GM23338 (cell line): ENCODE measurements at regions not wholly inside any gene's neighbourhood (a gene's known extent, or its start where the extent isn't known, plus 50 kb on each side); places are given as distances from the start of the nearest gene placed in this dataset.

Source experiments
- ATAC-seq: fragments of 200-7000 bp; cut with Tn5 transposase; 3 replicates; pipeline ENCODE4 v1.9.1; 2020
- DNase-seq: peaks from one replicate; pipeline ENCODE4 v3.0.0-alpha.2; 2015; ENCODE audit warnings: low spot score
- H2AFZ ChIP-seq: fragments of 200-600 bp; sonication (generic); 2 replicates; pipeline ENCODE4 v1.8.0; 2016; ENCODE audit warnings: antibody characterized with exemption, mild to moderate bottlenecking, moderate library complexity
- H3F3A ChIP-seq: fragments of 200-600 bp; sonication (generic); replicated peaks from 2 replicates; pipeline ENCODE4 v1.8.0; 2017; ENCODE audit warnings: antibody characterized with exemption, mixed run types, low read depth
- H3K27ac ChIP-seq: fragments of 200-600 bp; sonication (generic); 2 replicates; pipeline ENCODE4 v1.6.1; 2016; ENCODE audit warnings: low read depth
- H3K27me3 ChIP-seq: fragments of 200-600 bp; sonication (generic); 2 replicates; pipeline ENCODE4 v1.8.0; 2016; ENCODE audit warnings: mild to moderate bottlenecking, mixed run types, moderate library complexity; ENCODE audit not compliant: insufficient read depth
- H3K36me3 ChIP-seq: fragments of 200-600 bp; sonication (generic); 2 replicates; pipeline ENCODE4 v1.8.0; 2016; ENCODE audit warnings: mild to moderate bottlenecking; ENCODE audit not compliant: insufficient read depth
- H3K4me1 ChIP-seq: fragments of 200-600 bp; sonication (generic); 2 replicates; pipeline ENCODE4 v1.8.0; 2016; ENCODE audit warnings: mild to moderate bottlenecking, moderate library complexity; ENCODE audit not compliant: insufficient read depth
- H3K4me2 ChIP-seq: fragments of 200-600 bp; sonication (generic); 2 replicates; pipeline ENCODE4 v1.7.1; 2017; ENCODE audit warnings: mixed run types
- H3K4me3 ChIP-seq: fragments of 200-600 bp; sonication (generic); 2 replicates; pipeline ENCODE4 v1.6.1; 2016; ENCODE audit warnings: mixed run types
- H3K79me2 ChIP-seq: fragments of 200-600 bp; sonication (generic); replicated peaks from 2 replicates; pipeline ENCODE4 v1.8.0; 2017; ENCODE audit warnings: mild to moderate bottlenecking; ENCODE audit not compliant: insufficient read depth
- H3K9me2 ChIP-seq: fragments of 200-600 bp; sonication (generic); 2 replicates; pipeline ENCODE4 v1.8.0; 2017; ENCODE audit not compliant: insufficient read depth
- H4K20me1 ChIP-seq: fragments of 200-600 bp; sonication (generic); replicated peaks from 2 replicates; pipeline ENCODE4 v1.8.0; 2017; ENCODE audit warnings: mild to moderate bottlenecking; ENCODE audit not compliant: insufficient read depth
- H3K27ac Mint-ChIP-seq: 2 replicates; pipeline ENCODE4 v1.8.0; 2020; ENCODE audit warnings: inconsistent platforms, mild to moderate bottlenecking, moderate library complexity, mixed read lengths
- H3K27me3 Mint-ChIP-seq: 3 replicates; pipeline ENCODE4 v1.8.0; 2022; ENCODE audit warnings: low read depth, mild to moderate bottlenecking, moderate library complexity, mixed read lengths, inconsistent platforms; ENCODE audit not compliant: insufficient read depth, poor library complexity
- H3K36me3 Mint-ChIP-seq: 3 replicates; pipeline ENCODE4 v1.8.0; 2021; ENCODE audit warnings: low read depth, mild to moderate bottlenecking, inconsistent platforms, moderate library complexity, mixed read lengths
- H3K4me1 Mint-ChIP-seq: 3 replicates; pipeline ENCODE4 v1.8.0; 2020; ENCODE audit warnings: mild to moderate bottlenecking, inconsistent platforms, mixed read lengths
- H3K4me3 Mint-ChIP-seq: 3 replicates; pipeline ENCODE4 v1.8.0; 2021; ENCODE audit warnings: moderate library complexity, mild to moderate bottlenecking, inconsistent platforms, mixed read lengths
- H3K9me3 Mint-ChIP-seq: 3 replicates; pipeline ENCODE4 v1.8.0; 2020; ENCODE audit warnings: moderate library complexity, mild to moderate bottlenecking, inconsistent platforms, mixed read lengths
- CREB1 ChIP-seq: fragments of 250-450 bp; sonication (Bioruptor Pico); IDR thresholded peaks from 2 replicates; pipeline ENCODE4 v1.5.0; 2020; ENCODE audit warnings: low read depth, mild to moderate bottlenecking, moderate library complexity
- CTCF ChIP-seq, 2 experiments: fragments of 200-600 bp in 1 of 2; sonication (generic) in 1 of 2; conservative IDR thresholded peaks; 2 replicates each; pipeline versions ENCODE4 v1.5.1 to v1.6.1; 2016 to 2017; ENCODE audit warnings: antibody characterized with exemption in 2 of 2, low read depth in 2 of 2, mild to moderate bottlenecking in 2 of 2, moderate library complexity in 1 of 2
- ETS1 ChIP-seq: IDR thresholded peaks from 2 replicates; pipeline ENCODE4 v1.6.1; 2016; ENCODE audit warnings: antibody characterized with exemption
- EZH2 ChIP-seq: fragments of 200-600 bp; sonication (generic); IDR thresholded peaks from one replicate; pipeline ENCODE4 v1.8.0; 2017; ENCODE audit warnings: antibody characterized with exemption, mild to moderate bottlenecking, low read depth; ENCODE audit not compliant: unreplicated experiment
- EZH2phosphoT487 ChIP-seq: fragments of 200-600 bp; sonication (generic); IDR thresholded peaks from one replicate; pipeline ENCODE4 v1.8.1; 2018; ENCODE audit warnings: antibody characterized with exemption; ENCODE audit not compliant: unreplicated experiment
- JUNB ChIP-seq: IDR thresholded peaks from one replicate; pipeline ENCODE4 v1.6.1; 2016; ENCODE audit warnings: antibody characterized with exemption; ENCODE audit not compliant: unreplicated experiment
- NANOG ChIP-seq: IDR thresholded peaks from 2 replicates; pipeline ENCODE4 v1.6.1; 2016; ENCODE audit warnings: antibody characterized with exemption, borderline replicate concordance
- POLR2AphosphoS5 ChIP-seq: IDR thresholded peaks from 2 replicates; pipeline ENCODE4 v1.6.1; 2016; ENCODE audit warnings: antibody characterized with exemption, low read depth
- REST ChIP-seq: IDR thresholded peaks from one replicate; pipeline ENCODE4 v1.6.1; 2018; ENCODE audit warnings: antibody characterized with exemption; ENCODE audit not compliant: unreplicated experiment
- STAT1 ChIP-seq: IDR thresholded peaks from one replicate; pipeline ENCODE4 v1.6.1; 2016; ENCODE audit warnings: antibody characterized with exemption; ENCODE audit not compliant: unreplicated experiment
- ZNF114 ChIP-seq: fragments of 250-450 bp; sonication (Bioruptor Pico); IDR thresholded peaks from 2 replicates; pipeline ENCODE4 v1.5.0; 2020; ENCODE audit warnings: mild to moderate bottlenecking, moderate library complexity
- ZNF331 ChIP-seq: fragments of 250-450 bp; sonication (Bioruptor Pico); IDR thresholded peaks from 2 replicates; pipeline ENCODE4 v1.5.0; 2020; ENCODE audit warnings: low read depth, mild to moderate bottlenecking, moderate library complexity
- TF ChIP-seq, protein P1 (sequence below): fragments of 250-450 bp; sonication (Bioruptor Pico); IDR thresholded peaks from 2 replicates; pipeline ENCODE4 v1.5.0; 2020; ENCODE audit warnings: mild to moderate bottlenecking, moderate library complexity

GRCh38 chr4:81625422-81626417 is 154.0 kb upstream of the RASGEF1B start:
- H3K4me1 ChIP-seq: peaks cover 10% of the 10 kb centered on the region
- H3F3A ChIP-seq: no peaks in the 10 kb centered on the region
- H3K9me2 ChIP-seq: no peaks in the 10 kb centered on the region
- no peak overlapping the region for H3K27ac Mint-ChIP-seq
- no peak overlapping the region for H3K4me2 ChIP-seq
- H3K27me3 Mint-ChIP-seq: peaks cover 2% of the 10 kb centered on the region
- no peak for DNase-seq
- no peak overlapping the region for H3K4me3 Mint-ChIP-seq
- H4K20me1 ChIP-seq: no peaks in the 10 kb centered on the region
- peaks cover 16% of the 10 kb centered on the region for H3K4me1 Mint-ChIP-seq
- H3K79me2 ChIP-seq: no peaks in the 10 kb centered on the region
- no peak overlapping the region for H2AFZ ChIP-seq
- no peaks in the 10 kb centered on the region for H3K27me3 ChIP-seq
- no peak for ATAC-seq
- TF ChIP-seq JUNB (no peak), STAT1 (no peak), ETS1 (no peak), POLR2AphosphoS5 (no peak), EZH2 (no peak), ZNF114 (CRISPR knock-in tag) (no peak), REST (no peak), ZNF331 (CRISPR knock-in tag) (no peak), NANOG (no peak), CREB1 (CRISPR knock-in tag) (no peak), CTCF (conservative IDR thresholded peaks at IDR 0.05; ENCODE audit: low read depth in 2 of 2) (no peak), EZH2phosphoT487 (no peak)
- TF ChIP-seq, protein P1, sequence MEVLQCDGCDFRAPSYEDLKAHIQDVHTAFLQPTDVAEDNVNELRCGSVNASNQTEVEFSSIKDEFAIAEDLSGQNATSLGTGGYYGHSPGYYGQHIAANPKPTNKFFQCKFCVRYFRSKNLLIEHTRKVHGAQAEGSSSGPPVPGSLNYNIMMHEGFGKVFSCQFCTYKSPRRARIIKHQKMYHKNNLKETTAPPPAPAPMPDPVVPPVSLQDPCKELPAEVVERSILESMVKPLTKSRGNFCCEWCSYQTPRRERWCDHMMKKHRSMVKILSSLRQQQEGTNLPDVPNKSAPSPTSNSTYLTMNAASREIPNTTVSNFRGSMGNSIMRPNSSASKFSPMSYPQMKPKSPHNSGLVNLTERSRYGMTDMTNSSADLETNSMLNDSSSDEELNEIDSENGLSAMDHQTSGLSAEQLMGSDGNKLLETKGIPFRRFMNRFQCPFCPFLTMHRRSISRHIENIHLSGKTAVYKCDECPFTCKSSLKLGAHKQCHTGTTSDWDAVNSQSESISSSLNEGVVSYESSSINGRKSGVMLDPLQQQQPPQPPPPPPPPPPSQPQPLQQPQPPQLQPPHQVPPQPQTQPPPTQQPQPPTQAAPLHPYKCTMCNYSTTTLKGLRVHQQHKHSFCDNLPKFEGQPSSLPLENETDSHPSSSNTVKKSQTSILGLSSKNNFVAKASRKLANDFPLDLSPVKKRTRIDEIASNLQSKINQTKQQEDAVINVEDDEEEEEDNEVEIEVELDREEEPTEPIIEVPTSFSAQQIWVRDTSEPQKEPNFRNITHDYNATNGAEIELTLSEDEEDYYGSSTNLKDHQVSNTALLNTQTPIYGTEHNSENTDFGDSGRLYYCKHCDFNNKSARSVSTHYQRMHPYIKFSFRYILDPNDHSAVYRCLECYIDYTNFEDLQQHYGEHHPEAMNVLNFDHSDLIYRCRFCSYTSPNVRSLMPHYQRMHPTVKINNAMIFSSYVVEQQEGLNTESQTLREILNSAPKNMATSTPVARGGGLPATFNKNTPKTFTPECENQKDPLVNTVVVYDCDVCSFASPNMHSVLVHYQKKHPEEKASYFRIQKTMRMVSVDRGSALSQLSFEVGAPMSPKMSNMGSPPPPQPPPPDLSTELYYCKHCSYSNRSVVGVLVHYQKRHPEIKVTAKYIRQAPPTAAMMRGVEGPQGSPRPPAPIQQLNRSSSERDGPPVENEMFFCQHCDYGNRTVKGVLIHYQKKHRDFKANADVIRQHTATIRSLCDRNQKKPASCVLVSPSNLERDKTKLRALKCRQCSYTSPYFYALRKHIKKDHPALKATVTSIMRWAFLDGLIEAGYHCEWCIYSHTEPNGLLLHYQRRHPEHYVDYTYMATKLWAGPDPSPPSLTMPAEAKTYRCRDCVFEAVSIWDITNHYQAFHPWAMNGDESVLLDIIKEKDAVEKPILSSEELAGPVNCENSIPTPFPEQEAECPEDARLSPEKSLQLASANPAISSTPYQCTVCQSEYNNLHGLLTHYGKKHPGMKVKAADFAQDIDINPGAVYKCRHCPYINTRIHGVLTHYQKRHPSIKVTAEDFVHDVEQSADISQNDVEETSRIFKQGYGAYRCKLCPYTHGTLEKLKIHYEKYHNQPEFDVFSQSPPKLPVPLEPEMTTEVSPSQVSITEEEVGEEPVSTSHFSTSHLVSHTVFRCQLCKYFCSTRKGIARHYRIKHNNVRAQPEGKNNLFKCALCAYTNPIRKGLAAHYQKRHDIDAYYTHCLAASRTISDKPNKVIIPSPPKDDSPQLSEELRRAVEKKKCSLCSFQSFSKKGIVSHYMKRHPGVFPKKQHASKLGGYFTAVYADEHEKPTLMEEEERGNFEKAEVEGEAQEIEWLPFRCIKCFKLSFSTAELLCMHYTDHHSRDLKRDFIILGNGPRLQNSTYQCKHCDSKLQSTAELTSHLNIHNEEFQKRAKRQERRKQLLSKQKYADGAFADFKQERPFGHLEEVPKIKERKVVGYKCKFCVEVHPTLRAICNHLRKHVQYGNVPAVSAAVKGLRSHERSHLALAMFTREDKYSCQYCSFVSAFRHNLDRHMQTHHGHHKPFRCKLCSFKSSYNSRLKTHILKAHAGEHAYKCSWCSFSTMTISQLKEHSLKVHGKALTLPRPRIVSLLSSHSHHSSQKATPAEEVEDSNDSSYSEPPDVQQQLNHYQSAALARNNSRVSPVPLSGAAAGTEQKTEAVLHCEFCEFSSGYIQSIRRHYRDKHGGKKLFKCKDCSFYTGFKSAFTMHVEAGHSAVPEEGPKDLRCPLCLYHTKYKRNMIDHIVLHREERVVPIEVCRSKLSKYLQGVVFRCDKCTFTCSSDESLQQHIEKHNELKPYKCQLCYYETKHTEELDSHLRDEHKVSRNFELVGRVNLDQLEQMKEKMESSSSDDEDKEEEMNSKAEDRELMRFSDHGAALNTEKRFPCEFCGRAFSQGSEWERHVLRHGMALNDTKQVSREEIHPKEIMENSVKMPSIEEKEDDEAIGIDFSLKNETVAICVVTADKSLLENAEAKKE: no peak
- no peaks in the 10 kb centered on the region for H3K36me3 ChIP-seq
- H3K9me3 Mint-ChIP-seq: no peaks in the 10 kb centered on the region
- no peak overlapping the region for H3K4me3 ChIP-seq
- H3K27ac ChIP-seq: no peak overlapping the region
- no peaks in the 10 kb centered on the region for H3K36me3 Mint-ChIP-seq
